AG04449 (cell line): ENCODE measurements at regions not wholly inside any gene's neighbourhood (a gene's known extent, or its start where the extent isn't known, plus 50 kb on each side); places are given as distances from the start of the nearest gene placed in this dataset.
"Not testable (repeated sequence)": the region's sequence is repeated elsewhere in the genome, so short reads cannot be mapped to it uniquely, and the experiment has no call there.

Source experiments
- CTCF ChIA-PET: fragments of 350-600 bp; formaldehyde crosslinking; extraction: SDS; loops from one replicate; lab custom pipeline; 2021; ENCODE audit warnings: antibody characterized with exemption; lab: Yijun Ruan, JAX
- POLR2A ChIA-PET: fragments of 400-600, 350-600 bp; formaldehyde crosslinking; extraction: SDS; loops from one replicate; lab custom pipeline; 2020; ENCODE audit warnings: antibody characterized with exemption, inconsistent platforms; lab: Yijun Ruan, JAX
- DNase-seq: peaks from one replicate; pipeline ENCODE4 v3.0.0-alpha.2; 2010; ENCODE audit warnings: low read depth, low spot score
- H3K4me3 ChIP-seq: 2 replicates; pipeline ENCODE4 v1.5.1; 2011; ENCODE audit warnings: low read depth, mild to moderate bottlenecking, control low read depth, low read length
- TF ChIP-seq, protein P1 (sequence below): IDR thresholded peaks from one replicate; pipeline ENCODE4 v1.5.1; 2011; ENCODE audit warnings: mild to moderate bottlenecking, moderate library complexity, low read length, control low read depth, inconsistent platforms; ENCODE audit not compliant: insufficient read depth; ENCODE audit errors: missing control alignments

- CTCF ChIA-PET = interaction anchor here (0.7 to 2.1 kb wide), 3 partner anchors 11 to 369 kb away, joined by 3 to 11 read pairs (median 3); no protein-coding TSS in a partner anchor
- TF ChIP-seq, protein P1, sequence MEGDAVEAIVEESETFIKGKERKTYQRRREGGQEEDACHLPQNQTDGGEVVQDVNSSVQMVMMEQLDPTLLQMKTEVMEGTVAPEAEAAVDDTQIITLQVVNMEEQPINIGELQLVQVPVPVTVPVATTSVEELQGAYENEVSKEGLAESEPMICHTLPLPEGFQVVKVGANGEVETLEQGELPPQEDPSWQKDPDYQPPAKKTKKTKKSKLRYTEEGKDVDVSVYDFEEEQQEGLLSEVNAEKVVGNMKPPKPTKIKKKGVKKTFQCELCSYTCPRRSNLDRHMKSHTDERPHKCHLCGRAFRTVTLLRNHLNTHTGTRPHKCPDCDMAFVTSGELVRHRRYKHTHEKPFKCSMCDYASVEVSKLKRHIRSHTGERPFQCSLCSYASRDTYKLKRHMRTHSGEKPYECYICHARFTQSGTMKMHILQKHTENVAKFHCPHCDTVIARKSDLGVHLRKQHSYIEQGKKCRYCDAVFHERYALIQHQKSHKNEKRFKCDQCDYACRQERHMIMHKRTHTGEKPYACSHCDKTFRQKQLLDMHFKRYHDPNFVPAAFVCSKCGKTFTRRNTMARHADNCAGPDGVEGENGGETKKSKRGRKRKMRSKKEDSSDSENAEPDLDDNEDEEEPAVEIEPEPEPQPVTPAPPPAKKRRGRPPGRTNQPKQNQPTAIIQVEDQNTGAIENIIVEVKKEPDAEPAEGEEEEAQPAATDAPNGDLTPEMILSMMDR = no peak
- H3K4me3 ChIP-seq = no peak overlapping the region
- POLR2A ChIA-PET = no interaction called here
- DNase-seq = no peak
Measured at GRCh38 chr2:121064186-121064585, 220.8 kb downstream of the TFCP2L1 start.

- no peak overlapping the region for H3K4me3 ChIP-seq
- DNase-seq = no peak
- ChIA-PET CTCF (interaction anchor here (2.1 kb wide), 1 partner anchor 370 kb away, joined by 11 read pairs; no protein-coding TSS in a partner anchor), POLR2A (no interaction called here)
- TF ChIP-seq, protein P1 = no peak
Measured at GRCh38 chr2:121065239-121065638, 219.8 kb downstream of the TFCP2L1 start.

DNA sequence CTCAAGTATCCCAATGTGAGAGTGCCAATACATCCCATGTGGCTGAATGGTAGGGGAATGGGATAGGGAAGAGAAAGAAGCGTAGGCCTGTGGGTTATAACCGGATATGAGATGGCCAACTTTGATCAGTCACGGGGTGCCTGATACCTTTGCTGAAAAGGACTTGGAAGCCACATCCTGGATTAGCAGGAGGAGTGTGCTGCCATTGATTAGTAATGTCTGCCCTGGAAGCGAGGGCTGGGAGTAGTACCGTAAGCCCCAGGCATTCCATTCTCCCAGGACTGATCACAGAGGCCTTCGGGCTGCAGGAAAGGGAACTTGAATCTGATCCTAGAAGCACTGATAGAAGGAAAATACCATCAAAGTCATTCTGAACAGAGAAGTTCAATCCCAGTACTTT lies 218.5 kb downstream of the TFCP2L1 start:
- TF ChIP-seq, protein P1 = no peak
- H3K4me3 ChIP-seq = no peak overlapping the region
- CTCF ChIA-PET = interaction anchor here (0.7 to 7.5 kb wide), 3 partner anchors 13 to 376 kb away, joined by 3 to 341 read pairs (median 4); no protein-coding TSS in a partner anchor
- no peak for DNase-seq
- POLR2A ChIA-PET = no interaction called here

DNA sequence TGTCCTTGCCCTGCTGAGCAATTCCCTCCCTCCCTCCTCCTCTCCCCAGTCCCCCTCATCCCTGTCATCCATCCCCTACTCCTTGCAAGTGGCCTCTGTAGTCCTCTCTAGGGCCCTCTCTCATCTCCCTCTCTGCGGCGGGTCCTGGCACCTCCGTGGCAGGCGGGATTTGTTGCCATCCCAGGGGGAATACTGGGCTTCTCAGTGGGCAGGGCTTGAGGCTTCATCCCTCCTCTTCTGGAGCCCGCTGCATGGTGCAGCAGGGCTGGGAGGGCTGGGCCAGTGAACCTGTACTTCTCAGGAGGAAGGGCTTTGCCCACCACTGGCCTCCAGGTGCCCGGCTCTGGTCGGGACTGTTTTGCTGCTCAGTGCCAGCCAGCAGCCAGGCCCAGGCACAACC lies 216.2 kb downstream of the TFCP2L1 start:
- H3K4me3 ChIP-seq = no peak overlapping the region
- DNase-seq = no peak
- ChIA-PET POLR2A (no interaction called here), CTCF (interaction anchor here (2.2 to 7.5 kb wide), 3 partner anchors 8 to 379 kb away, joined by 14 to 341 read pairs (median 44); no protein-coding TSS in a partner anchor)
- TF ChIP-seq, protein P1 = no peak

DNA sequence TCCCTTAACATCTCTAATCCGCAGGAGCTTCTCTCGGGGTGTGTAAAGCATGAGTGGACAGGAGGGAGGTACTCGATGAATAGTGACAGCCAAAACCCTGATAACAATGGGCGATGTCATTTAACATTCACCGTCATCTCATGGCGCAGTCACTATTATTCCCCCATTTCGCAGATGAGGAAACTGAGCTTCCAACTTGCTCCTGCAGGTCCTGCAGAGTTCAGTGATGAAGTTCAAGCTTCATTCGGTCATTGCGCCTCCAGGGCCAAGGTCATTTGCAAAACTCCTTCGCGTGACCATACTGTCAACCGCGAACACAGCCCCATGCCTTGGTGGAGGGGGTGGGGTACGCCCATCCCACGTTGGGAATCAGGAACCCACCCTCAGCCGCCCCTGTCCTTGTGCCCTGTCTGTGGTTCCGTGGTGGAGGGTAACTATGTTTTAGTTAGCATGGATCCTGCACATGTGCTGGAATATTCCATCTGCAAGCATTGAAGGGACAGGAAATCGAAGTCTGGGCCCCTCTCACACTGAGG lies 215.5 kb downstream of the TFCP2L1 start:
- ChIA-PET CTCF (interaction anchor here (0.8 to 7.5 kb wide), 5 partner anchors 10 to 379 kb away, joined by 3 to 341 read pairs (median 20); no protein-coding TSS in a partner anchor), POLR2A (no interaction called here)
- no peak overlapping the region for H3K4me3 ChIP-seq
- TF ChIP-seq, protein P1 = no peak
- DNase-seq = no peak

DNA sequence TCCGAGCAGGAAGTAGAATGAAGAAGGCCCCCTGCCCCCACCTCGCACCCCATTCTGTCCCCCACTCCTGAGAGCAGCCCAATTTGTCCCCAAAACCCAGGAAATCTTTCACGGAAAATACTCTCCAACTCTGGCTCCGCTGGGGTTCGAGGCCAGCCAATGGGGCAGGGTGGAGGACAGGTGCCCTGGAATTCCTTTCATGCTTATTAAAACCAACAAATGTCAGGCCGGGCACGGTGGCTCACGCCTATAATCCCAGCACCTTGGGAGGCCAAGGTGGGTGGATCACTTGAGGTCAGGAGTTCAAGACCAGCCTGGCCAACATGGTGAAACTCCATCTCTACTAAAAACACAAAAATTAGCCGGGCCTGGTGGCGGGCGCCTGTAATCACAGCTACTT lies 214.9 kb downstream of the TFCP2L1 start:
- POLR2A ChIA-PET, DNase-seq, H3K4me3 ChIP-seq: not testable (repeated sequence)
- CTCF ChIA-PET = interaction anchor here (0.6 to 7.5 kb wide), 28 partner anchors 9 to 399 kb away, joined by 3 to 341 read pairs (median 7); no protein-coding TSS in a partner anchor
